PFSK-1 (cell line): ENCODE measurements at regions not wholly inside any gene's neighbourhood (a gene's known extent, or its start where the extent isn't known, plus 50 kb on each side); places are given as distances from the start of the nearest gene placed in this dataset.

Experiments
- POLR2AphosphoS5 ChIP-seq: IDR thresholded peaks from 2 replicates; pipeline ENCODE4 v1.6.1; 2012; ENCODE audit warnings: low read depth, mild to moderate bottlenecking, control low read depth, low read length, moderate library complexity
- TF ChIP-seq, protein P1 (sequence below), 2 experiments: IDR thresholded peaks; 2 replicates each; pipeline versions ENCODE4 v1.6.1 to v1.8.0; 2011 to 2012; ENCODE audit warnings: low read depth in 2 of 2, low read length in 2 of 2, control low read depth in 1 of 2, inconsistent platforms in 1 of 2, mild to moderate bottlenecking in 1 of 2, moderate library complexity in 1 of 2; ENCODE audit not compliant: insufficient read depth in 1 of 2

DNA sequence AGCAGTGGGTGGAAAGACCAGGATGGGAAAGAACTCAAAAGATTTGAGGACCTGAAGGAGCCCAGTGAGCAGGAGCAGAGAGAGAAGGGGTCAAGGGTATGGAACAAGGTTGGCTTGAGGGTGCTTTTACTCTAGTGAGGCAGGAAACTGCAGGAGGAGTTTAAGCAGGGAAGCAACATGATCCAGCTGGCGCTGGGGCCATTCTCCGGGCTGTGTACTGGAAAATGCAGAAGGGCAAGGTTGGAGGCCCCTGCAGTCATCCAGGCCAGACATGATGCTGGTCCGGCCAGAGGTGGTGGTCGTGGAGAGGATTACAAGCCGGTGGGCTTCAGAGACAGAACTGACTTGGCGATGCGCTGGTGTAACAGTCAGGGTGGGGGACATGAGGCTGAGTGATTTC is 81.8 kb downstream of the LSM3 start:
- TF ChIP-seq POLR2AphosphoS5 = no peak
- TF ChIP-seq, protein P1, sequence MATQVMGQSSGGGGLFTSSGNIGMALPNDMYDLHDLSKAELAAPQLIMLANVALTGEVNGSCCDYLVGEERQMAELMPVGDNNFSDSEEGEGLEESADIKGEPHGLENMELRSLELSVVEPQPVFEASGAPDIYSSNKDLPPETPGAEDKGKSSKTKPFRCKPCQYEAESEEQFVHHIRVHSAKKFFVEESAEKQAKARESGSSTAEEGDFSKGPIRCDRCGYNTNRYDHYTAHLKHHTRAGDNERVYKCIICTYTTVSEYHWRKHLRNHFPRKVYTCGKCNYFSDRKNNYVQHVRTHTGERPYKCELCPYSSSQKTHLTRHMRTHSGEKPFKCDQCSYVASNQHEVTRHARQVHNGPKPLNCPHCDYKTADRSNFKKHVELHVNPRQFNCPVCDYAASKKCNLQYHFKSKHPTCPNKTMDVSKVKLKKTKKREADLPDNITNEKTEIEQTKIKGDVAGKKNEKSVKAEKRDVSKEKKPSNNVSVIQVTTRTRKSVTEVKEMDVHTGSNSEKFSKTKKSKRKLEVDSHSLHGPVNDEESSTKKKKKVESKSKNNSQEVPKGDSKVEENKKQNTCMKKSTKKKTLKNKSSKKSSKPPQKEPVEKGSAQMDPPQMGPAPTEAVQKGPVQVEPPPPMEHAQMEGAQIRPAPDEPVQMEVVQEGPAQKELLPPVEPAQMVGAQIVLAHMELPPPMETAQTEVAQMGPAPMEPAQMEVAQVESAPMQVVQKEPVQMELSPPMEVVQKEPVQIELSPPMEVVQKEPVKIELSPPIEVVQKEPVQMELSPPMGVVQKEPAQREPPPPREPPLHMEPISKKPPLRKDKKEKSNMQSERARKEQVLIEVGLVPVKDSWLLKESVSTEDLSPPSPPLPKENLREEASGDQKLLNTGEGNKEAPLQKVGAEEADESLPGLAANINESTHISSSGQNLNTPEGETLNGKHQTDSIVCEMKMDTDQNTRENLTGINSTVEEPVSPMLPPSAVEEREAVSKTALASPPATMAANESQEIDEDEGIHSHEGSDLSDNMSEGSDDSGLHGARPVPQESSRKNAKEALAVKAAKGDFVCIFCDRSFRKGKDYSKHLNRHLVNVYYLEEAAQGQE (IDR thresholded peaks at IDR 0.05; ENCODE audit: insufficient read depth in 1 of 2, low read depth in 2 of 2, low read length in 2 of 2) = no peak
